ENCODE measurements at regions not wholly inside any gene's neighbourhood (a gene's known extent, or its start where the extent isn't known, plus 50 kb on each side); places are given as distances from the start of the nearest gene placed in this dataset.
"Not testable (repeated sequence)": the region's sequence is repeated elsewhere in the genome, so short reads cannot be mapped to it uniquely, and the experiment has no call there.

DNA sequence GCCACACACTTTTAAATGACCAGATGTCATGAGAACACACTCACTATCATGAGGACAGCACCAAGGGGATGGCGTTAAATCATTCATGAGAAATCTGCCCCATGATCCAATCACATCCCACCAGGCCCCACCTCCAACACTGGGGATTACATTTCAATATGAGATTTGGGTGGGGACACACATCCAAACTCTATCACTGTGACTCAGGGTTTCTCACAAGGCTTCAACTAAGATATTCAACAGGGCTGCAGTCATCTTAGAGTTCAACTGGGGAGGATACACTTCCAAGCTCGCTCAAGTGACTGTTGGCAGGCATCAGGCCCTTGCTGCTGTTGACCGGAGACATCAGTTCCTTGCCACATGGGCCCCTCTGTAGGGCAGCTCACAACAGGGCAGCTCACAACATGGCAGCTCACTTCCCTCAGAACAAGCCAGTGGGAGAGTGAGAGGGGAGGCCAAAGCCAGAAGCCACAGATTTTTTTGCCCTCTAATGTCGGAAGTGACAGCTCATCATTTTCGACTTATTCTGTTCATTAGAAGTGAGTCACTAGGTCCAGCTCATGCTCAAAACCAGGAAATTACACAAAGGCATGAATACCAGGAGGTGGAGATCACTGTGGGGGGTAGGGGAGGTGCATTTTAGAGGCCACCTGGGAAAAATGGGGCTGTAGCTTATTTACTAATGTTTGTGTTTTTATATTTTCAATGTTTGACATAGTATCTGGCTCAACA lies 50.8 kb upstream of the PTHLH start:
- H3K36me3 ChIP-seq (ENCODE audit: insufficient read depth) = no peaks in the 10 kb centered on the region
- no peaks in the 10 kb centered on the region for H3K4me1 ChIP-seq (ENCODE audit: insufficient read depth)
- no peak for DNase-seq (ENCODE audit: extremely low spot score)
- H3K27ac ChIP-seq (ENCODE audit: low read depth) = no peak overlapping the region
- WGBS = 93% methylated on average over 5 of the region's 5 CpGs
- no peak overlapping the region for H3K4me3 ChIP-seq (ENCODE audit: low read depth, low read length)

DNA sequence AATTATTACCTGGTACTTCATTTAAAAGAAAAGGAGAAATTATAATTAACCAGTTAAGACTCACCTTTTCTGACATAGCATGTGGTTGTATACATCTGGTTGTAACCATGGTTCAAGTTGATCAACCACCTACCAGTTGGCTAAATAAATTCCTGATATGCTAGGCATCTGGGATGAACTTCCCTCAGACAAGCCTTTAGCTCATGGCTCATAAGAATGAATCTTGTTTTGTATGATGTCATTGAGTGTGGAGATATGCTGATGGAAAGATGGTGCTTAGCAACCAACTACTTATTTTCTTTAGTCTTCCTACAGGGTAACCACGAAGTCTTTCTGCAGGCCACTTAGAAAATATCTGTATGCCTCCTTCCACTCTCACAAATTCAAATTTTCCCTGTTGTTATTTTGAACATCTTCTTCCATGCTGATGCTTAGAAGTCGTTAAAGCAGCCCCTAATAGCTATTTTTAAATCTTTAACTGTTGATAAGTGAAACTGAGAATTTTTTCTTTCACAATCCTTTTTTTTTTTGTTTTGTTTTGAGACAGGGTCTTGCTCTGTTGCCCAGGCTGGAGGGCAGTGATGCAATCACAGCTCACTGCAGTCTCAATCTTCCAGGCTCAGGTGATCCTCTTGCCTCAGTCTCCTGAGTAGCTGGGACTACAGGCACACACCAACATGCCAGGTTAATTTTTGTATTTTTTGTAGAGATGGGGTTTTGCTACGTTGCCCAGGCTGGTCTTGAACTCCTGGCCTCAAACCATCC lies 51.9 kb upstream of the PTHLH start:
- no peak overlapping the region for H3K27ac ChIP-seq (ENCODE audit: low read depth)

DNA sequence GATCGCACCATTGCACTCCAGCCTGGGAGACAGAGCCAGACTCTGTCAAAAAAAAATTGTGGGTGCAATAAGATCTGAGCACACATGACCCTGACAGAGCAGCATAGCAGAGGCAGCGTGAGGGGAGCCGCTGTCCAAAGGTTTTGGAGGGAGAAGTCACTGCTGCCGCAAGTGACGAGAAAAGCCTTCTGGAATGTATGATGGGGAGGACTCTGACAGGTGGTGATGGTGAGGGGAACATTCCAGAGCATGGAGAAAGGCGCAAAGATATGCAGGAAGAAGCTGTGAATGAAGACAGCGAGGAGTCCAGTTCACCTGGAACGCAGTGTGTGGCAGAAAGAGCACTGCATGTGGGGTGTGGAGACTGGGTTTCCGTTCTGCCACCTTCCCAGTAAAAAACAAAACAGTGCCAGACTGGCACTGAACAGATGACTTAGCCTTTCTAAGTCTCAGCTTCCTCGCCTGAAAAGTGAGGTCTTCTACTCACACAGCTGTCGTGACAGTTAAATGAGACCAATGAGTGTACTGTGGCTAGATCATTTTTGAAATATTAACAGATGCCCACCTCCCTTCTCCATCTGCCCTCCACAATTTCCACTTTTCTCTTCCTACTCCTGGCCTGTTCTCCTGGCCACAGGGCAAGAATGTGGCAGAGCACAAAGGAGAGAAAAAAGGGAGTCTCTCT lies 53.4 kb upstream of the PTHLH start:
- no peak for DNase-seq (ENCODE audit: extremely low spot score)
- Histone ChIP-seq H3K4me1 (ENCODE audit: insufficient read depth) (no peaks in the 10 kb centered on the region), H3K4me3 (ENCODE audit: low read depth, low read length) (no peak overlapping the region), H3K36me3 (ENCODE audit: insufficient read depth) (no peaks in the 10 kb centered on the region), H3K27ac (ENCODE audit: low read depth) (no peak overlapping the region)
- WGBS = 95% methylated on average over 11 of the region's 11 CpGs

More for the DNA sequence above, 51.9 kb upstream of the PTHLH start:
- DNase-seq (ENCODE audit: extremely low spot score) = no peak
- 85% methylated on average over 3 of the region's 3 CpGs for WGBS
- H3K36me3 ChIP-seq (ENCODE audit: insufficient read depth) = no peaks in the 10 kb centered on the region
- H3K4me1 ChIP-seq (ENCODE audit: insufficient read depth) = no peaks in the 10 kb centered on the region
- no peak overlapping the region for H3K4me3 ChIP-seq (ENCODE audit: low read depth, low read length)

DNA sequence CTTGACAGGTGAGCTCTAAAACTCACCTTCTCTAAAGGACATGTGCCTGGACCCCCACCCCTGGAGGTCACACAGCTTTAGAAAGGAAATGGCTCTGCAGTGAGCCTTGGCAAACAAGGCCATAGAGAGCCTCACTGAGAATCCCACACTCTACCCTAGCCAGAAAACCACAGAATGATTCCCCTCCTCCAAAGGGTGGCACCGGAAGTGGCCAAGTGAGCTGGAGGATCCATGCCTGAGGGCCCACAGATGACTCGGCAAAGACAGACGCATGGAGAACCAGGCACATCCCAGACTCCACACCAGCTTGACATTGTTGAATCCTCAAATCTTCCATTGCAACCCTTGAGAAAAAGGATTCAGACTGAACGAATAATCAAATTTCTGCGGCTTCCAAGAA lies 54.2 kb upstream of the PTHLH start:
- Histone ChIP-seq H3K4me1 (ENCODE audit: insufficient read depth) (no peaks in the 10 kb centered on the region), H3K27ac (ENCODE audit: low read depth) (no peak overlapping the region), H3K36me3 (ENCODE audit: insufficient read depth) (no peaks in the 10 kb centered on the region), H3K4me3 (ENCODE audit: low read depth, low read length) (no peak overlapping the region)
- 88% methylated on average over 5 of the region's 5 CpGs for WGBS
- no peak for DNase-seq (ENCODE audit: extremely low spot score)

DNA sequence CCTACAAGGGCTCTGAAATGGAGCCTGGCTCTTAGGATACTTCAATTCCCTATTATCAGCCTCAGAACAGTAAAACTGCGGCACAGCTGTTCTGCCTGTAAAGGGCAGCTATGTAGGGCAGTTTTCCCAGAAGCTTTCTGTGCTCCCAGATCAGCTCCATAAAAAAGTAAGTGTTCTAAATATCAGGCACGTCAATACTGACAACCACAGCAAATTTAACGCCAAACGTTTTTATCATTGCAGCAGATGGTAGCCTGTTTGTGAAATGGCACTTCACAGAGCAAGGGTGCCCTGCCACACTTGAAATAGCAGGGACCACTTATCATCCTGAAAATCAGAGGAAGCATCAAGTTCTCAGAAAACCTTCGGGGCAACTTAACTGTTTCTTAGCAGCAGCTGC lies 54.8 kb upstream of the PTHLH start:
- no peak for DNase-seq (ENCODE audit: extremely low spot score)
- H3K36me3 ChIP-seq (ENCODE audit: insufficient read depth) = no peaks in the 10 kb centered on the region
- WGBS = 12% methylated on average over 5 of the region's 5 CpGs
- no peaks in the 10 kb centered on the region for H3K4me1 ChIP-seq (ENCODE audit: insufficient read depth)
- no peak overlapping the region for H3K4me3 ChIP-seq (ENCODE audit: low read depth, low read length)
- H3K27ac ChIP-seq (ENCODE audit: low read depth) = no peak overlapping the region

DNA sequence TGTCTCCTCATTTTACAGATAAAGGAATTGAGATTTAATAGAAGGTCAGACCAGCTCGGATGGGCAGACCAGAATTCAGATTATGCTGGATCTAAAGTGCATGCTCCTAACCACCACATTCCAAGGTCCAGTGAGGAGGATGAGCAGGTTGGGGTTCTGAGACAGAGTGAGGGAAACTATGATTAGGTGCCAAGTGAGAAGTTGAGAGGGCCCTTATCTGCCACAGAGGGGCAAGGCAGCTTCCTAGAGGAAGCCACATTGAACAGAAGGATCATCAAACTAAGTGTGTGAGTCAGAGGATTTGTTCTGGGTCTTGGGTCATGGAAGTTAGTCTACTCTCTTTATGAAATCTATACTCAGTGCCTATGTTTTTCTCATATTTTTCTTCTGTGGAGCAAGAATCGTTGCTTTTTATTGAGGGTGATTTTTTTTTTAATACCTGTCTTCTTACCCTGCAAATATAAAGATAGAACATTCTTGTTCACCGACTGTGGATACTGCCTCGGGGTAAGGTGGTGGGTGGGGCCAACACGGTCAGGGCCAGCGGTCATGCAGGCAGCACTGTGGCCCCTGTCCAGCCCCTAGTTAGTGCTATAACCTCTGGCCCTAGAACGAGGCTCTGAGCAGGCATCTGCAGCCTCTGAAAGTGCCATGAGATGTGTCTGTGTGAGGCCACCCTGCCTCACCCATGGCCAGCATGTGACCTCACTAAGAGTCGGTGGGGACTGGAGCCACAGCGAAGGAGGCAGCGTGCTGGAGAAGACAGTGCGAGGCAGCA lies 55.6 kb upstream of the PTHLH start:
- Histone ChIP-seq H3K27ac (ENCODE audit: low read depth) (no peak overlapping the region), H3K36me3 (ENCODE audit: insufficient read depth) (no peaks in the 10 kb centered on the region), H3K4me1 (ENCODE audit: insufficient read depth) (no peaks in the 10 kb centered on the region), H3K4me3 (ENCODE audit: low read depth, low read length) (no peak overlapping the region)
- 89% methylated on average over 11 of the region's 11 CpGs for WGBS
- no peak for DNase-seq (ENCODE audit: extremely low spot score)

DNA sequence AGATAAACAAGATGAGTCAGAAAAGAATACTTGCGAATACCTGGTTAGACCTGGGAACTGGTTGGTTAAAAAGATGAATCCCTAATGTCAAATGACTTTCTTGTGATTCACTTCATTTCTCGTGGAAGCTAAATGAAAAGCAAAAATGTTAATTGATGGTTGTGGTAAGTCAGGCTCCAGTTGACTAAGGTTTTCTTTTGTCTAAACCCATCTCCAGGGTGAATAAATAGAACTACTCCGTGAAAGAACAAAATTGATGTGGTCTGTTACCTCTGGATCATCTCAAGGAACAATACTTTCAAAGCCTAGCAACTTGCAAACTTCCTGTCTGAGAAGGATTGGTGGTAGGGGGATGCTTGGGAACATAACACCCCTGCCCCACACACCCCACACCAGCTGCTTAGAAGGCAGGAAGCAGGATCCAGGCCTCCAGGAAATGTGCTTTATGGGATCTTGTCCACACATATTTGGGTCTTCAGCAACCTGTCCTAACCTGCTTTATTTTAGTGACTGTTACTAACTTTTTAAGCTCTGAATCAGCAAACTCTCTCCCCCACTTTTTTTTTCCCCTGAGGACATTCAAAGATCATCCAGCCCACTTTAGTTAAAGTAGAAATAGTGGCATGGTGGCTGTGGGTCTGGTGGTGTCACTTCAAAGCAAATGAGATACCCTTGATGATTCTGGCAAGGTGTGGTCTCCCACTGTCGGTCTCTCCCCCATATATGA lies 60.4 kb upstream of the PTHLH start:
- no peak overlapping the region for H3K4me3 ChIP-seq (ENCODE audit: low read depth, low read length)
- no peak for DNase-seq (ENCODE audit: extremely low spot score)
- no peak overlapping the region for H3K27ac ChIP-seq (ENCODE audit: low read depth)
- no peaks in the 10 kb centered on the region for H3K36me3 ChIP-seq (ENCODE audit: insufficient read depth)
- 79% methylated on average over 4 of the region's 4 CpGs for WGBS
- H3K4me1 ChIP-seq (ENCODE audit: insufficient read depth) = no peaks in the 10 kb centered on the region

DNA sequence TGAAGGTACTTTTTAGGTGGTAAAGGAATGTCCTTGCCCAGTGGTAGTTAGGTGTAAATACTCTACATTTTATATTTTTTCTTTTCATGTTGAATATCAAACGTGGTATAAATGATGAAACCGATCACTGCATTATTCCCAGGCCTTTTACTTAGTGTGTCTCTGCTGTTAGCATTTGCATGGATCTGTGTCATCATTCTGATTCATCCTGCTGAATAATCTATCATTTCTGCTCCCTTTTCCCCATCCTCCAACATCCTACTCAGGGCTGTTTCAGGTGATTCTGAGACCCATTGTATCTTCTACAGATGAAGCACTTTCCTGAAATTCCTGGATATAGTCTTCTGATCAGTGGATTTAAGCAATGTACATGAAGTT lies 61.0 kb upstream of the PTHLH start:
- H3K4me1 ChIP-seq (ENCODE audit: insufficient read depth) = no peaks in the 10 kb centered on the region
- H3K36me3 ChIP-seq (ENCODE audit: insufficient read depth) = no peaks in the 10 kb centered on the region
- WGBS = 100% methylated on average over 2 of the region's 2 CpGs
- no peak for DNase-seq (ENCODE audit: extremely low spot score)
- no peak overlapping the region for H3K4me3 ChIP-seq (ENCODE audit: low read depth, low read length)
- no peak overlapping the region for H3K27ac ChIP-seq (ENCODE audit: low read depth)

DNA sequence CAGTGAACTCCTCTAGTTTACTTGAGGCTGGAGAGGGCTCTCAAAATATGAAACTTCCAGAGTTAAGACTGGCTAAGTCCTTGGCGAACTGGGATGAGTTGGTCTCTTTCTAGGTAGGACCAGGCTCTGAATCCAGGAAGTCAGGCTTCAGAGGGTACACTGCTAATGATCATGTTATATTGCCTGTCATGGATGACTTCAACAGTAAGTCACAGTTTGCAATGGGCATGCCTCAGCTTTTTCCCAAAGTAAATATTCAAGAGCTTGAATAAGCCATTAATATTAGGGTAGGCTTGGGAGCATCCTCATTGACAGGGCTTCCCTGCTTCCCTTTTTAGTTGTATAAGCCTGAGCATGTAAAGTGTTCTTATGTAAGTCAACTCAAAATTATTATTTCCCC lies 61.7 kb upstream of the PTHLH start:
- WGBS = 89% methylated on average over 1 of the region's 1 CpG
- no peaks in the 10 kb centered on the region for H3K4me1 ChIP-seq (ENCODE audit: insufficient read depth)

DNA sequence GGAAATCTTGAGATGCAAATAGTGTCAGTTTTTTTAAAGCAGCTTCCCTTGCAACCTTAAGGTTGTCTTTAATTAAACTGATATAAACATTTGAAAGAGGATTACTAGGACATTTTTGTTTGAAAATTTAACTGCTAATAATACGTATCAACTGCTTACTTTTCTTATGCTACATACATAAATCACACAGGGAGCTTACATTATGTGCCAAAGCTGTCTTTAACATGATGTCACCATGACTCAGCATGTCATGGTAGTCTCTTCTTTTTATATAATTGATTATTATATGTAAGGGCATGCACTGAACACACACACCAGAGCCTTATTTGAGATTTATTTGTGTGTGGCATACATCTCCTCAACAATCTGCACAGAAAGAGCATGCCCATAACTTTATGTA lies 63.0 kb upstream of the PTHLH start:
- Histone ChIP-seq H3K27ac (ENCODE audit: low read depth) (no peak overlapping the region), H3K4me3 (ENCODE audit: low read depth, low read length) (no peak overlapping the region), H3K4me1 (ENCODE audit: insufficient read depth) (no peaks in the 10 kb centered on the region), H3K36me3 (ENCODE audit: insufficient read depth) (no peaks in the 10 kb centered on the region)
- no peak for DNase-seq (ENCODE audit: extremely low spot score)
- WGBS = 17% methylated on average over 1 of the region's 1 CpG

More for the DNA sequence above, 61.7 kb upstream of the PTHLH start:
- Histone ChIP-seq H3K4me3 (ENCODE audit: low read depth, low read length) (no peak overlapping the region), H3K27ac (ENCODE audit: low read depth) (no peak overlapping the region), H3K36me3 (ENCODE audit: insufficient read depth) (no peaks in the 10 kb centered on the region)
- DNase-seq (ENCODE audit: extremely low spot score) = no peak

DNA sequence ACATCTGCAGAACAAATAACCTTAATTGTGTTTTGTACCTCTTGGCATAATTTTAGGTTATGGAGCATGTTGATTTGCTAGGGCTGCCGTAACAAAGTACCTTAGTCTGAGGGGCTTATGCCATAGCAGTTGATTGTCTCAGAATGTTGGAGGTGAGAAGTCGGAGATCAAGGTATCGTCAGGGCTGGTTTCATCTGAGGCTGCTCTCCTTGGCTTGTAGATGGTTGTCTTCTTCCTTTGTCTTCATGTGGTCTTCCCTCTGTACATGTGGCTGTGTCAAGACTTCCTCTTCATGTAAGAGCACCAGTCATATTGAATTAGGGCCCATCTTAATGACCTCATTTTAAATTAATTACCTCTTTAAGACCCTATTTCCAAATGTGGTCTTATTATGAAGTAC lies 64.4 kb upstream of the PTHLH start:
- Histone ChIP-seq H3K36me3 (ENCODE audit: insufficient read depth) (no peaks in the 10 kb centered on the region), H3K4me3 (ENCODE audit: low read depth, low read length) (no peak overlapping the region), H3K4me1 (ENCODE audit: insufficient read depth) (no peaks in the 10 kb centered on the region), H3K27ac (ENCODE audit: low read depth) (no peak overlapping the region)
- DNase-seq (ENCODE audit: extremely low spot score) = no peak
- WGBS = 93% methylated on average over 3 of the region's 3 CpGs

DNA sequence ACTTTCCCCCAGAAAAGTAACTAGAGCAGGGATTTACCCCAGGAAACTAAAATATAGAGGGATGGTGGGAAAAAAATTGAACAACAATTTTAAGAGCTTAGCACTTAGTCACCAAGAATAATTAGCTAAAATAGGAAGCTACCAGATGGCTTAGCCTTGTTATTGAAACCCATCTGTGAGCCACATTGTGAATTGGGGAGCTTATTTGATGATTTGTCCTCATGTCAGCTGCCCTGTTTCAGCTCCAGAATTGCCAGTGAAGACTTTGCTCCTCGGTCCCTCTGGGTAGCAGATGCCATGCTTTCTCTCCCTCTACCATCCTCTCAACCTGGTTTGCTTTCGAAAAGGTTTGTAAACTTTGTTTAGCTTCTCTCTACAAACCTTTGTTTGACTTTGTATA lies 67.7 kb upstream of the PTHLH start:
- Histone ChIP-seq H3K27ac (ENCODE audit: low read depth) (no peak overlapping the region), H3K4me1 (ENCODE audit: insufficient read depth) (no peaks in the 10 kb centered on the region), H3K4me3 (ENCODE audit: low read depth, low read length) (no peak overlapping the region), H3K36me3 (ENCODE audit: insufficient read depth) (no peaks in the 10 kb centered on the region)
- 90% methylated on average over 2 of the region's 2 CpGs for WGBS
- no peak for DNase-seq (ENCODE audit: extremely low spot score)

DNA sequence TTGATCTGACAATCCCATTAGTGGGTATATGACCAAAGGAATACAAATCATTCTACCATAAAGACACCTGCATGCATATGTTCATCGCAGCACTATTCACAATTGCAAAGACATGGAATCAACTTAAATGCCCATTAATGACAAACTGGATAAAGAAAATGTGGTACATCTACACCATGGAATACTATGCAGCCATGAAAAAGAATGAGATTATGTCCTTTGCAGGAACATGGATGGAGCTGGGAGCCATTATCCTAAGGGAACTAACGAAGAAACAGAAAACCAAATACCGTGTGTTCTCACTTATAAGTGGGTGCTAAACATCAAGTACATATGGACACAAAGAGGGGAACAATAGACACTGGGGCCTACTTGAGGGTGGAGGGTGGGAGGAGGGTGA lies 74.1 kb upstream of the PTHLH start:
- not testable (repeated sequence) for H3K36me3 ChIP-seq (ENCODE audit: insufficient read depth); H3K4me3 ChIP-seq (ENCODE audit: low read depth, low read length); H3K27ac ChIP-seq (ENCODE audit: low read depth); DNase-seq (ENCODE audit: extremely low spot score); H3K4me1 ChIP-seq (ENCODE audit: insufficient read depth)
- over 99% methylated on average over 3 of the region's 3 CpGs for WGBS
